ENCODE measurements at regions not wholly inside any gene's neighbourhood (a gene's known extent, or its start where the extent isn't known, plus 50 kb on each side); places are given as distances from the start of the nearest gene placed in this dataset.
"Not testable (repeated sequence)": the region's sequence is repeated elsewhere in the genome, so short reads cannot be mapped to it uniquely, and the experiment has no call there.

- no peaks in the 10 kb centered on the region for H3K27me3 ChIP-seq (ENCODE audit: control insufficient read depth in 3 of 3, insufficient read depth in 3 of 3, low read length in 2 of 3)
- WGBS, 2 donors = 90 to 91% methylated on average over 4 of the region's 4 CpGs
- no peak overlapping the region for H3K27ac ChIP-seq (ENCODE audit: low read depth in 1 of 2, low read length in 1 of 2)
- TF ChIP-seq, protein P1, sequence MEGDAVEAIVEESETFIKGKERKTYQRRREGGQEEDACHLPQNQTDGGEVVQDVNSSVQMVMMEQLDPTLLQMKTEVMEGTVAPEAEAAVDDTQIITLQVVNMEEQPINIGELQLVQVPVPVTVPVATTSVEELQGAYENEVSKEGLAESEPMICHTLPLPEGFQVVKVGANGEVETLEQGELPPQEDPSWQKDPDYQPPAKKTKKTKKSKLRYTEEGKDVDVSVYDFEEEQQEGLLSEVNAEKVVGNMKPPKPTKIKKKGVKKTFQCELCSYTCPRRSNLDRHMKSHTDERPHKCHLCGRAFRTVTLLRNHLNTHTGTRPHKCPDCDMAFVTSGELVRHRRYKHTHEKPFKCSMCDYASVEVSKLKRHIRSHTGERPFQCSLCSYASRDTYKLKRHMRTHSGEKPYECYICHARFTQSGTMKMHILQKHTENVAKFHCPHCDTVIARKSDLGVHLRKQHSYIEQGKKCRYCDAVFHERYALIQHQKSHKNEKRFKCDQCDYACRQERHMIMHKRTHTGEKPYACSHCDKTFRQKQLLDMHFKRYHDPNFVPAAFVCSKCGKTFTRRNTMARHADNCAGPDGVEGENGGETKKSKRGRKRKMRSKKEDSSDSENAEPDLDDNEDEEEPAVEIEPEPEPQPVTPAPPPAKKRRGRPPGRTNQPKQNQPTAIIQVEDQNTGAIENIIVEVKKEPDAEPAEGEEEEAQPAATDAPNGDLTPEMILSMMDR (IDR thresholded peaks at IDR 0.05; ENCODE audit: control extremely low read depth, extremely low read depth) = no peak
- no peaks in the 10 kb centered on the region for H3K36me3 ChIP-seq (ENCODE audit: control insufficient read depth in 4 of 4, insufficient read depth in 4 of 4, low read length in 4 of 4)
- no peak overlapping the region for H3K4me3 ChIP-seq
- ATAC-seq (ENCODE audit: insufficient read depth, low FRiP score) (no peak), DNase-seq (no peak)
- no peak overlapping the region for H3K9ac ChIP-seq (ENCODE audit: insufficient read depth in 1 of 2, low read length in 2 of 2)
- peaks cover 0 to 9% (median 0%) of the 10 kb centered on the region in 5 donors for H3K4me1 ChIP-seq (ENCODE audit: control insufficient read depth in 5 of 5, insufficient read depth in 5 of 5, low read length in 5 of 5)
- H3K9me3 ChIP-seq (ENCODE audit: control insufficient read depth in 4 of 4, insufficient read depth in 3 of 4, low read length in 3 of 4) = no peaks in the 10 kb centered on the region
Observed at GRCh38 chr1:195185321-195185720, 1422.9 kb downstream of the KCNT2 start.

- TF ChIP-seq, protein P1 (IDR thresholded peaks at IDR 0.05; ENCODE audit: control extremely low read depth, extremely low read depth) = no peak
- Histone ChIP-seq H3K4me3 (no peak overlapping the region), H3K36me3 (ENCODE audit: control insufficient read depth in 4 of 4, insufficient read depth in 4 of 4, low read length in 4 of 4) (no peaks in the 10 kb centered on the region), H3K27me3 (ENCODE audit: control insufficient read depth in 3 of 3, insufficient read depth in 3 of 3, low read length in 2 of 3) (no peaks in the 10 kb centered on the region), H3K4me1 (ENCODE audit: control insufficient read depth in 5 of 5, insufficient read depth in 5 of 5, low read length in 5 of 5) (no peaks in the 10 kb centered on the region), H3K9ac (ENCODE audit: insufficient read depth in 1 of 2, low read length in 2 of 2) (no peak overlapping the region), H3K27ac (ENCODE audit: low read depth in 1 of 2, low read length in 1 of 2) (no peak overlapping the region), H3K9me3 (ENCODE audit: control insufficient read depth in 4 of 4, insufficient read depth in 3 of 4, low read length in 3 of 4) (no peaks in the 10 kb centered on the region)
- ATAC-seq (ENCODE audit: insufficient read depth, low FRiP score) = no peak
- DNase-seq = no peak
Observed at GRCh38 chr1:195173753-195174152, 1434.5 kb downstream of the KCNT2 start.

DNA sequence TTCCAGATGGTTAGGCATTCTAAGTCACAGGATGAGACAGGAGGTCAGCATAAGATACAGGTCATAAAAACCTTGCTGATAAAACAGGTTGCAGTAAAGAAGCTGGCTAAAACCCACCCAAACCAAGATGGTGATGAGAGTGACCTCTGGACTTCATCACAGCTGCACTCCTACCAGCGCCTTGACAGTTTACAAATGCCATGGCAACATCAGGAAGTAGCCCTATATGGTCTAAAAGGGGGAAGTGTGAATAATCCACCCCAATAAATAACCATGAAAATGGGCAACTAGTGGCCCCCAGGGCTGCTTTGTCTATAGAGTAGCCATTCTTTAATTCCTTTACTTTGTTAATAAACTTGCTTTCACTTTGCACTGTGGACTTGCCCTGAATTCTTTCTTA is 1448.4 kb downstream of the KCNT2 start:
- H3K36me3 ChIP-seq (ENCODE audit: control insufficient read depth in 4 of 4, insufficient read depth in 4 of 4, low read length in 4 of 4); H3K27me3 ChIP-seq (ENCODE audit: control insufficient read depth in 3 of 3, insufficient read depth in 3 of 3, low read length in 2 of 3); H3K9ac ChIP-seq (ENCODE audit: insufficient read depth in 1 of 2, low read length in 2 of 2); H3K4me1 ChIP-seq (ENCODE audit: control insufficient read depth in 5 of 5, insufficient read depth in 5 of 5, low read length in 5 of 5); H3K9me3 ChIP-seq (ENCODE audit: control insufficient read depth in 4 of 4, insufficient read depth in 3 of 4, low read length in 3 of 4); DNase-seq; H3K4me3 ChIP-seq; ATAC-seq (ENCODE audit: insufficient read depth, low FRiP score); H3K27ac ChIP-seq (ENCODE audit: low read depth in 1 of 2, low read length in 1 of 2): not testable (repeated sequence)
- 70 to 83% methylated on average over 1 of the region's 1 CpG for WGBS, 2 donors

DNA sequence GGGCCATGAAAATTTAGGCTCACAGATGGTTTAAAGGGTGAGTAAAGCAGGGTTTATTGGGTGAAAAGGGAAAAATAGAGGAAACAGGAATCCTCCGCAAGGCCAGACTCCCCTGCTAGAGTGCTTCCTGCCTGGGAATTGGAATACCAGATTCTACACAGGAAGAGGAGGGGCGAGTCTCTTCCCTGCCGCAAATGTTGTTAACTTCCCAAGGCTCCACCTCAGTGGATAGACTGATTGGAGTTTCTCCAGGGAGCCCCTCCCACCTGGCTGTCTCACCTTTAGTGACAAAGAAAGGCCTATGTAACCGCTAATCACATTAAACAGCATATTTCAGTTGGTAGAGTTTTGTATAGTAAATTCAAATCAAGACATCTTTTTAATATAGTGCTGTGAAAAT is 1450.1 kb downstream of the KCNT2 start:
- ATAC-seq (ENCODE audit: insufficient read depth, low FRiP score) = no peak
- no peaks in the 10 kb centered on the region for H3K27me3 ChIP-seq (ENCODE audit: control insufficient read depth in 3 of 3, insufficient read depth in 3 of 3, low read length in 2 of 3)
- H3K4me1 ChIP-seq (ENCODE audit: control insufficient read depth in 5 of 5, insufficient read depth in 5 of 5, low read length in 5 of 5) = no peaks in the 10 kb centered on the region
- H3K9me3 ChIP-seq (ENCODE audit: control insufficient read depth in 4 of 4, insufficient read depth in 3 of 4, low read length in 3 of 4) = no peaks in the 10 kb centered on the region
- TF ChIP-seq, protein P1 (IDR thresholded peaks at IDR 0.05; ENCODE audit: control extremely low read depth, extremely low read depth) = no peak
- no peak overlapping the region for H3K4me3 ChIP-seq
- H3K27ac ChIP-seq (ENCODE audit: low read depth in 1 of 2, low read length in 1 of 2) = no peak overlapping the region
- H3K36me3 ChIP-seq (ENCODE audit: control insufficient read depth in 4 of 4, insufficient read depth in 4 of 4, low read length in 4 of 4) = no peaks in the 10 kb centered on the region
- no peak for DNase-seq
- no peak overlapping the region for H3K9ac ChIP-seq (ENCODE audit: insufficient read depth in 1 of 2, low read length in 2 of 2)
- WGBS, 2 donors = 82 to 90% methylated on average over 4 of the region's 4 CpGs

All from lung (tissue), 11 donors.